K562 (cell line): ENCODE measurements at regions not wholly inside any gene's neighbourhood (a gene's known extent, or its start where the extent isn't known, plus 50 kb on each side); places are given as distances from the start of the nearest gene placed in this dataset.

Experiments
- CHD4 ChIP-seq: fragments of 200-600 bp; sonication (generic); IDR thresholded peaks from 3 replicates; pipeline ENCODE4 v1.6.1; 2012; ENCODE audit warnings: low read depth, mild to moderate bottlenecking, mixed read lengths, low read length, inconsistent platforms; ENCODE audit not compliant: insufficient read depth, insufficient replicate concordance, poor library complexity, severe bottlenecking
- GTF2A2 ChIP-seq: IDR thresholded peaks from 2 replicates; pipeline ENCODE4 v1.6.1; 2016; ENCODE audit warnings: mild to moderate bottlenecking, missing genetic modification characterization, missing compliant biosample characterization
- LARP7 ChIP-seq: fragments of 450-650 bp; IDR thresholded peaks from 2 replicates; pipeline ENCODE4 v1.6.1; 2016
- MCM7 ChIP-seq, 2 experiments: fragments of 450-650 bp; IDR thresholded peaks; 2 replicates each; pipeline ENCODE4 v1.6.1; 2016 to 2018
- NR2F6 ChIP-seq: fragments of 450-650 bp; formaldehyde crosslinking; IDR thresholded peaks from 2 replicates; pipeline ENCODE4 v1.4.0; 2020; ENCODE audit warnings: mild to moderate bottlenecking
- NRF1 ChIP-seq, 2 experiments: fragments of 450-650 bp; IDR thresholded peaks in 1 of 2; conservative IDR thresholded peaks in 1 of 2; 2 replicates each; pipeline ENCODE4 v1.6.1; 2014; ENCODE audit warnings: mild to moderate bottlenecking in 2 of 2
- RNF219 ChIP-seq: fragments of 250-450 bp; sonication (Bioruptor Pico); IDR thresholded peaks from 2 replicates; pipeline ENCODE4 v1.5.0; 2022; ENCODE audit warnings: mild to moderate bottlenecking
- SLC30A9 ChIP-seq: fragments of 250-450 bp; sonication (Bioruptor Pico); IDR thresholded peaks from 2 replicates; pipeline ENCODE4 v1.8.0; 2022; ENCODE audit warnings: mild to moderate bottlenecking, moderate library complexity
- ZBTB11 ChIP-seq, 3 experiments: fragments of 200-800 bp in 1 of 3; fragments of 250-450 bp in 1 of 3; fragments of 450-650 bp in 1 of 3; sonication (Bioruptor Pico) in 1 of 3; sonication (Bioruptor generic) in 1 of 3; formaldehyde crosslinking in 1 of 3; IDR thresholded peaks; 2 replicates each; pipeline versions ENCODE4 v1.6.1 to v1.8.0; 2016 to 2022; ENCODE audit warnings: mild to moderate bottlenecking in 2 of 3, missing genetic modification characterization in 2 of 3, missing compliant biosample characterization in 1 of 3, moderate library complexity in 1 of 3
- ZNF717 ChIP-seq: fragments of 250-450 bp; sonication (Bioruptor Pico); IDR thresholded peaks from 2 replicates; pipeline ENCODE4 v1.5.0; 2021

DNA sequence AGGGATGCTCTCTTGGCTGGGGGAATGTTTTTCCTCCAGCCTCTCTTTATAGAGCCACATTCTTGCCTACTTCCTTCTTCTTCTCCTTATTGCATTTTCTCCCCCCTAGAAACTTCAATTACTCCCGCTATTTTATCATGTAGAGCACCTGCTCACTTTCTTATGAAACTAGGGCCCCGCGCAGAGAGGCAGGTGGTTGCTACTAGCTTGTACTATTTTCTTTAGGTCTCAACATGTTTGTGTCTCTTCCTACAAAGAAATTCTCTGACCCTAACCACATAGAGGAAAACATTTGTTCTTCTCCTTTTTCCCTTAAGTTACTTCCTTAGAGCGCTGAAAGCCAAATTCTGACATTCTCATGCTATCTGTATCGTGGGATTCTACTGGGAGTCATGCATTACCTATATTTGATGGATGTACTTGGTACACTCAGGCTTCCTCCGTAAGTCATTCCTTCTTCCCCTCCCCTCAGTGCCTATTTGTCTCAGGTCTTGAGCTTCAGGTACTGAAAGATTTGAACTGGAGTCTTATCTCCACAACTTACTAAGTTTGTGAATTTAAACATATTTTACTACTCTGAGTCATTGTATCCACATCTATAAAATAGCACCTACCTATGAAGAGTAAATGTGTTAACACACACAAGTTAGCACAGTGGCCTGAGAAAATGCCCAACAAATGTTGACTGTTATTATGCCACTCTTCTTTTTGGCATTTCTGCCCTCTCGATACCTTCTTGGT, 159.1 kb upstream of the LEF1 start (continued):
- TF ChIP-seq SLC30A9 (CRISPR knock-in tag) = no peak
- no peak for TF ChIP-seq ZBTB11 (CRISPR knock-in tag; IDR thresholded peaks at IDR 0.05)
- TF ChIP-seq CHD4 = no peak
- TF ChIP-seq RNF219 (CRISPR knock-in tag) = no peak
- TF ChIP-seq NRF1 (conservative IDR thresholded peaks at IDR 0.05 in 1 of 2, IDR thresholded peaks at IDR 0.05 in 1 of 2) = no peak
- no peak for TF ChIP-seq LARP7
- no peak for TF ChIP-seq GTF2A2 (tag)
- TF ChIP-seq NR2F6 = no peak
- TF ChIP-seq ZNF717 (CRISPR knock-in tag) = no peak
- TF ChIP-seq MCM7 (IDR thresholded peaks at IDR 0.05) = no peak
